ENCODE measurements at regions not wholly inside any gene's neighbourhood (a gene's known extent, or its start where the extent isn't known, plus 50 kb on each side); places are given as distances from the start of the nearest gene placed in this dataset.

- Histone ChIP-seq H3K4me1 (ENCODE audit: control insufficient read depth in 1 of 2, insufficient read depth in 2 of 2, low read length in 2 of 2) (no peaks in the 10 kb centered on the region), H3K9me3 (ENCODE audit: control insufficient read depth in 1 of 2, low read length in 2 of 2) (no peaks in the 10 kb centered on the region), H3K9ac (ENCODE audit: low read depth in 1 of 2, low read length in 2 of 2) (no peak overlapping the region), H3K4me3 (ENCODE audit: low read depth in 1 of 2, low read length in 2 of 2) (no peak overlapping the region), H3K36me3 (ENCODE audit: control insufficient read depth in 1 of 2, insufficient read depth in 2 of 2, low read length in 2 of 2) (no peaks in the 10 kb centered on the region), H3K27ac (ENCODE audit: low read depth, low read length) (no peak overlapping the region), H3K27me3 (ENCODE audit: control insufficient read depth in 1 of 2, insufficient read depth in 2 of 2, low read length in 2 of 2) (no peaks in the 10 kb centered on the region)
Observed at GRCh38 chr3:189567322-189567721, 63.9 kb upstream of the TP63 start.

- H3K27ac ChIP-seq (ENCODE audit: low read depth, low read length) = no peak overlapping the region
- H3K4me3 ChIP-seq (ENCODE audit: low read depth in 1 of 2, low read length in 2 of 2) = no peak overlapping the region
- no peaks in the 10 kb centered on the region for H3K9me3 ChIP-seq (ENCODE audit: control insufficient read depth in 1 of 2, low read length in 2 of 2)
- no peak overlapping the region for H3K9ac ChIP-seq (ENCODE audit: low read depth in 1 of 2, low read length in 2 of 2)
- no peaks in the 10 kb centered on the region for H3K4me1 ChIP-seq (ENCODE audit: control insufficient read depth in 1 of 2, insufficient read depth in 2 of 2, low read length in 2 of 2)
- H3K27me3 ChIP-seq (ENCODE audit: control insufficient read depth in 1 of 2, insufficient read depth in 2 of 2, low read length in 2 of 2) = no peaks in the 10 kb centered on the region
- H3K36me3 ChIP-seq (ENCODE audit: control insufficient read depth in 1 of 2, insufficient read depth in 2 of 2, low read length in 2 of 2) = no peaks in the 10 kb centered on the region
Observed at GRCh38 chr3:189567766-189568420, 63.3 kb upstream of the TP63 start.

DNA sequence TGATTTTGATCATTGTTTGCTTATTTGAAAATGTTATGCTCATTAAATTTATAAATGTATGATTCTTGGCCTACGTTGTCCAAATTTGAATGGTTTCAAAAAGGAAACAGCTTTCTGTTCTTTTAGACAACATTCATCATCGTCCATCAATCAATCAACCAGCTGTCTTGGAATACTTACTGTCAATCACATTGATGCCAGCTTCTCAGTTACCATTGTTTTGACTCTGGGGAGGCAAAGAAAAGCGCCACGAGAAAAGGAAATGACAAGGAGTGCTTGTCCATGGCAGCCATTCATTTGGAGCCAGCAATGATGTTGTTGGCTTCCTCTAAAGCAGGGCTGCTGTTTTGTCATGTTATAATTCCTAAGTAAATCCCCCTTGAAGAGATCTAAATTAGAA is 62.2 kb upstream of the TP63 start:
- no peaks in the 10 kb centered on the region for H3K27me3 ChIP-seq (ENCODE audit: control insufficient read depth in 1 of 2, insufficient read depth in 2 of 2, low read length in 2 of 2)

GRCh38 chr3:189569473-189569872 is 61.7 kb upstream of the TP63 start:
- H3K4me3 ChIP-seq (ENCODE audit: low read depth in 1 of 2, low read length in 2 of 2) = no peak overlapping the region
- no peaks in the 10 kb centered on the region for H3K27me3 ChIP-seq (ENCODE audit: control insufficient read depth in 1 of 2, insufficient read depth in 2 of 2, low read length in 2 of 2)
- H3K4me1 ChIP-seq (ENCODE audit: control insufficient read depth in 1 of 2, insufficient read depth in 2 of 2, low read length in 2 of 2) = peaks cover 0 to 2% of the 10 kb centered on the region in 2 donors
- H3K36me3 ChIP-seq (ENCODE audit: control insufficient read depth in 1 of 2, insufficient read depth in 2 of 2, low read length in 2 of 2) = no peaks in the 10 kb centered on the region
- H3K9me3 ChIP-seq (ENCODE audit: control insufficient read depth in 1 of 2, low read length in 2 of 2) = no peaks in the 10 kb centered on the region
- H3K27ac ChIP-seq (ENCODE audit: low read depth, low read length) = no peak overlapping the region
- no peak overlapping the region for H3K9ac ChIP-seq (ENCODE audit: low read depth in 1 of 2, low read length in 2 of 2)

More for the DNA sequence above, 62.2 kb upstream of the TP63 start:
- no peak overlapping the region for H3K9ac ChIP-seq (ENCODE audit: low read depth in 1 of 2, low read length in 2 of 2)
- no peak overlapping the region for H3K4me3 ChIP-seq (ENCODE audit: low read depth in 1 of 2, low read length in 2 of 2)
- H3K9me3 ChIP-seq (ENCODE audit: control insufficient read depth in 1 of 2, low read length in 2 of 2) = no peaks in the 10 kb centered on the region
- peaks cover 0 to under 1% of the 10 kb centered on the region in 2 donors for H3K4me1 ChIP-seq (ENCODE audit: control insufficient read depth in 1 of 2, insufficient read depth in 2 of 2, low read length in 2 of 2)
- H3K27ac ChIP-seq (ENCODE audit: low read depth, low read length) = no peak overlapping the region
- H3K36me3 ChIP-seq (ENCODE audit: control insufficient read depth in 1 of 2, insufficient read depth in 2 of 2, low read length in 2 of 2) = no peaks in the 10 kb centered on the region

DNA sequence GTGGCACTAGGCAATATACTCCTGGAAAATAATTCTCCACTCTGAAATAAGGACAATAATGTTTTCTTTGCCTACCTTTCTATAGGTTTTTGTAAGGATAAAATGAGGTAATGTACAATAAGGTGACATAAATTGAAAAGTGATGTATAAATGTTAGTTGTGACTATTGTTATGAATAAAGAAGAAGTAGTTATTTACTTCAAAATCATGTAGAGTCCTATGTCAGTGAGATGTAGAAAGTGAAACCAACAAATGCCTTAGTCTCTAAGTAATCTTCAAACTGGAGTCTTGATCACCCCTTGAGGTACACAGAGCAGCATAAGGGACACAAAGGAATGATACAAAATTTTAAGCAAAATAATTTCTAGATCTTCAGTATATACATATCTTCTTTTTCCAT is 60.3 kb upstream of the TP63 start:
- no peak overlapping the region for H3K9ac ChIP-seq (ENCODE audit: low read depth in 1 of 2, low read length in 2 of 2)
- peaks cover 0 to 2% of the 10 kb centered on the region in 2 donors for H3K4me1 ChIP-seq (ENCODE audit: control insufficient read depth in 1 of 2, insufficient read depth in 2 of 2, low read length in 2 of 2)
- no peaks in the 10 kb centered on the region for H3K9me3 ChIP-seq (ENCODE audit: control insufficient read depth in 1 of 2, low read length in 2 of 2)
- no peaks in the 10 kb centered on the region for H3K27me3 ChIP-seq (ENCODE audit: control insufficient read depth in 1 of 2, insufficient read depth in 2 of 2, low read length in 2 of 2)
- no peak overlapping the region for H3K4me3 ChIP-seq (ENCODE audit: low read depth in 1 of 2, low read length in 2 of 2)
- no peaks in the 10 kb centered on the region for H3K36me3 ChIP-seq (ENCODE audit: control insufficient read depth in 1 of 2, insufficient read depth in 2 of 2, low read length in 2 of 2)
- no peak overlapping the region for H3K27ac ChIP-seq (ENCODE audit: low read depth, low read length)

DNA sequence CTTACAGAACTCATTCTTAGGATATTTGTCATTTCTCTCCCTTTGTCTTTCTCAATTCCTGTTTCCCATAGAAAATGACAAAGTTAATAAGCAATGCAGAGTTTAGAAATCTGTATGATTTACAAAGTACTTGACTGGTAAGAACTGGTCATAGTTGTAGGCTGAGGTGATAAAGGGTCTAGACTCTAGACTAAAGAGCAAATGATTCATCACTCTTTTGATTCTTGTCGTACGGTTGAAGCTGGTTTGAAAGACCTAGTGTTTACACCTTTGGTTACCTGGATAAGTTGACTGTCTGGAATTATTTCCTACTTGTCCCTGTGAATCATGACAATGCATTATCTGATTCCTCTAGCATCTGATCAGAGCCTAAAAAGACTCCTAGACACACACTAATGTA is 58.9 kb upstream of the TP63 start:
- Histone ChIP-seq H3K9ac (ENCODE audit: low read depth in 1 of 2, low read length in 2 of 2) (no peak overlapping the region), H3K4me3 (ENCODE audit: low read depth in 1 of 2, low read length in 2 of 2) (no peak overlapping the region), H3K27me3 (ENCODE audit: control insufficient read depth in 1 of 2, insufficient read depth in 2 of 2, low read length in 2 of 2) (no peaks in the 10 kb centered on the region), H3K27ac (ENCODE audit: low read depth, low read length) (no peak overlapping the region), H3K36me3 (ENCODE audit: control insufficient read depth in 1 of 2, insufficient read depth in 2 of 2, low read length in 2 of 2) (no peaks in the 10 kb centered on the region), H3K9me3 (ENCODE audit: control insufficient read depth in 1 of 2, low read length in 2 of 2) (no peaks in the 10 kb centered on the region), H3K4me1 (ENCODE audit: control insufficient read depth in 1 of 2, insufficient read depth in 2 of 2, low read length in 2 of 2) (peaks cover 0 to 2% of the 10 kb centered on the region in 2 donors)

GRCh38 chr3:189573004-189573403 is 58.2 kb upstream of the TP63 start:
- Histone ChIP-seq H3K27me3 (ENCODE audit: control insufficient read depth in 1 of 2, insufficient read depth in 2 of 2, low read length in 2 of 2) (no peaks in the 10 kb centered on the region), H3K4me1 (ENCODE audit: control insufficient read depth in 1 of 2, insufficient read depth in 2 of 2, low read length in 2 of 2) (peaks cover 0 to 2% of the 10 kb centered on the region in 2 donors), H3K9me3 (ENCODE audit: control insufficient read depth in 1 of 2, low read length in 2 of 2) (no peaks in the 10 kb centered on the region), H3K9ac (ENCODE audit: low read depth in 1 of 2, low read length in 2 of 2) (no peak overlapping the region), H3K36me3 (ENCODE audit: control insufficient read depth in 1 of 2, insufficient read depth in 2 of 2, low read length in 2 of 2) (no peaks in the 10 kb centered on the region), H3K4me3 (ENCODE audit: low read depth in 1 of 2, low read length in 2 of 2) (no peak overlapping the region), H3K27ac (ENCODE audit: low read depth, low read length) (no peak overlapping the region)

DNA sequence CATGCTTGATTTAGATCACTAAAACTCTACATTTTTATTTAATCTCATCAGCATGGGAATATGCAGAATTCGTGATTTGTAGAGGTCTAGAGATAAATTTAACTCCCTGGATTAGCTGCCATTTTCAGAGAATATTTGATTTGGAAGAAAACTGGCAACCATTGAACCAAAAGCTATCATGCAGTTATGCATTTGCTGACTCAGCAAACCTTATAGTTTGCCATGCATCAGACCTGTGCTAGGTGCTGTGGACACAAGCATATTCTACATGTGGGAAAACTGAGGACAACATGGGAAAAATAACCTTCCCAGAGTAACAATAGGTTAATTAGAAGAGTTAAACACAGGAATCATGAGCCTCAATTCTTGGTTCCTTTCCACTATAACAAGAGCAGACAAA is 54.7 kb upstream of the TP63 start:
- Histone ChIP-seq H3K4me3 (ENCODE audit: low read depth in 1 of 2, low read length in 2 of 2) (no peak overlapping the region), H3K36me3 (ENCODE audit: control insufficient read depth in 1 of 2, insufficient read depth in 2 of 2, low read length in 2 of 2) (no peaks in the 10 kb centered on the region), H3K27me3 (ENCODE audit: control insufficient read depth in 1 of 2, insufficient read depth in 2 of 2, low read length in 2 of 2) (no peaks in the 10 kb centered on the region), H3K27ac (ENCODE audit: low read depth, low read length) (no peak overlapping the region), H3K9ac (ENCODE audit: low read depth in 1 of 2, low read length in 2 of 2) (no peak overlapping the region), H3K9me3 (ENCODE audit: control insufficient read depth in 1 of 2, low read length in 2 of 2) (no peaks in the 10 kb centered on the region), H3K4me1 (ENCODE audit: control insufficient read depth in 1 of 2, insufficient read depth in 2 of 2, low read length in 2 of 2) (peaks cover 0 to 2% of the 10 kb centered on the region in 2 donors)

DNA sequence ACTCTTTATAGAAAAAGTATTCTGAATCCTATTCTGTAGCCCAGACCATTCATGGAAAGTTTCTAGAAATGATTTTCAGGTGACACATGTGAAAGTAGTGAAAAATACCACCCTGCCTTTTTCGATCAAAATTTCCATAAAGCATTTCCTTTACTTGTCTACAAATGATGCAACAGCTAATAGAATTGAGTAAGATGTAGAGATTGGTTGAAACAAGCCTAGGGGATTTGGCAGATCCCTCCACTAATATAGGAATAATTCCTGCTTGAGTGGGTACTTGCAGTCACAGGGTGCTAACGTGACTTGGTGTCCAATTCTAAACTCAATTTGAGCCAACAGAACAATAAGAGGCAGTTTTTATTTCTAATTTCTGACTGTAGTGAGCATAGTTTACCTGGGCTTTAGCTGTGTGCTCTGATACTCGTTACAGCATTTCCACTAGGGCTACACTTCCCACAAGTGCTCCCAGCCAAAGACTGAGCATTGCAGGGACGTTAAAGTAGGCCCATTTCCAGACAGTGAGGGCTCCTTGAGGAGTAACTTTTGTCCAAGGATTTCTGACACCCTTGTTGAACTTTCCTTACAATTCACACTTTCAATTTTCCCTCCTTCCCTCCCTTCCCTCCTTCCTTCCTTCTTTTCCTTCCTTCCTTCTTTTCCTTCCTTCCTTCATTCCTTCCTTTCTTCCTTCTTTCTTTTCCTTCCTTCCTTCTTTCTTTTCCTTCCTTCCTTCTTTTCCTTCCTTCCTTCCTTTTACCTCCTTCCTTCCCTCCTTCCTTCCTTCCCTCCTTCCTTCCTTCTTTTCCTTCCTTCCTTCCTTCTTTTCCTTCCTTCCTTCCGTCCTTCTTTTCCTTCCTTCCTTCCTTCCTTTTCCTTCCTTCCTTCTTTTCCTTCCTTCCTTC is 53.9 kb upstream of the TP63 start:
- H3K27me3 ChIP-seq (ENCODE audit: control insufficient read depth in 1 of 2, insufficient read depth in 2 of 2, low read length in 2 of 2) = no peaks in the 10 kb centered on the region

DNA sequence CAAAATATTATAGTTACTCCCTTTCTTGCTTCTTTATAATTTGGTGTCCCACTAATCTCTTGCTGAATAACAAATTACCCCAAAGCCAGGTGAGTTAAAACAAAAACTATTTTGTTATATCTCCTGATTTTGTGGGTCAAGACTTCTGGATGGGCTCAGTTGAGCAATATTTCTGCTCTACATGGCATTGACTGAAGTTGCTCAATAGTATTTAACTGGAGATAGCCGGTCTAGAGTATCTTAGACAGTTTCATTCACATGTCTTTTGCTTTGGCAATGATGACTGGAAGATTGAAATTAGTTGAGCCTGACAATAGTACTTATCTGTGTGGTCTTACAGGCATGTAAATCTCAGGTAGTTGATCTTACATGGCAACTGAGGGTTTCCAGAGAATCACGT is 51.0 kb upstream of the TP63 start:
- no peaks in the 10 kb centered on the region for H3K27me3 ChIP-seq (ENCODE audit: control insufficient read depth in 1 of 2, insufficient read depth in 2 of 2, low read length in 2 of 2)
- H3K4me3 ChIP-seq (ENCODE audit: low read depth in 1 of 2, low read length in 2 of 2) = no peak overlapping the region

More for the DNA sequence above, 53.9 kb upstream of the TP63 start:
- H3K9ac ChIP-seq (ENCODE audit: low read depth in 1 of 2, low read length in 2 of 2) = no peak overlapping the region
- no peak overlapping the region for H3K27ac ChIP-seq (ENCODE audit: low read depth, low read length)
- peaks cover 0 to 2% of the 10 kb centered on the region in 2 donors for H3K4me1 ChIP-seq (ENCODE audit: control insufficient read depth in 1 of 2, insufficient read depth in 2 of 2, low read length in 2 of 2)
- H3K4me3 ChIP-seq (ENCODE audit: low read depth in 1 of 2, low read length in 2 of 2) = no peak overlapping the region
- no peaks in the 10 kb centered on the region for H3K9me3 ChIP-seq (ENCODE audit: control insufficient read depth in 1 of 2, low read length in 2 of 2)
- no peaks in the 10 kb centered on the region for H3K36me3 ChIP-seq (ENCODE audit: control insufficient read depth in 1 of 2, insufficient read depth in 2 of 2, low read length in 2 of 2)

More for the DNA sequence above, 51.0 kb upstream of the TP63 start:
- no peaks in the 10 kb centered on the region for H3K36me3 ChIP-seq (ENCODE audit: control insufficient read depth in 1 of 2, insufficient read depth in 2 of 2, low read length in 2 of 2)
- H3K27ac ChIP-seq (ENCODE audit: low read depth, low read length) = no peak overlapping the region
- H3K9me3 ChIP-seq (ENCODE audit: control insufficient read depth in 1 of 2, low read length in 2 of 2) = no peaks in the 10 kb centered on the region
- H3K9ac ChIP-seq (ENCODE audit: low read depth in 1 of 2, low read length in 2 of 2) = no peak overlapping the region
- no peaks in the 10 kb centered on the region for H3K4me1 ChIP-seq (ENCODE audit: control insufficient read depth in 1 of 2, insufficient read depth in 2 of 2, low read length in 2 of 2)
